Right lobe of liver (tissue), 6 donors: ENCODE measurements at regions not wholly inside any gene's neighbourhood (a gene's known extent, or its start where the extent isn't known, plus 50 kb on each side); places are given as distances from the start of the nearest gene placed in this dataset.

Source experiments
- ATAC-seq, 4 donors: fragments of 200-7000 bp; cut with Tn5 transposase; one replicate each; pipeline ENCODE4 v1.9.1; 2020; ENCODE audit warnings: mild to moderate bottlenecking in 4 of 4, moderate library complexity in 4 of 4
- DNase-seq, 3 donors: peaks; one replicate each; pipeline ENCODE4 v3.0.0-alpha.2; 2020
- H3K27ac ChIP-seq, 3 donors: fragments of 200-600 bp; one replicate each; pipeline ENCODE4 v1.8.0; 2022
- H3K27me3 ChIP-seq, 2 donors: fragments of 200-600 bp; one replicate each; pipeline ENCODE4 v1.8.0; 2022
- H3K36me3 ChIP-seq, 4 donors: fragments of 200-600 bp; sonication (generic) in 1 of 4; one replicate each; pipeline versions ENCODE4 v1.5.1 to v1.8.0; 2017 to 2022; ENCODE audit warnings: control low read depth in 1 of 4
- H3K4me1 ChIP-seq, 4 donors: fragments of 200-600 bp; sonication (generic) in 1 of 4; one replicate each; pipeline versions ENCODE4 v1.5.1 to v1.8.0; 2017 to 2022; ENCODE audit warnings: control low read depth in 1 of 4
- H3K4me3 ChIP-seq, 3 donors: fragments of 200-600 bp; one replicate each; pipeline ENCODE4 v1.8.0; 2022
- H3K9me3 ChIP-seq, 4 donors: fragments of 200-600 bp; sonication (generic) in 1 of 4; one replicate each; pipeline versions ENCODE4 v1.5.1 to v1.8.0; 2017 to 2022; ENCODE audit warnings: control low read depth in 1 of 4
- POLR2A ChIP-seq: fragments of 450-650 bp; IDR thresholded peaks from one replicate; pipeline ENCODE4 v1.6.1; 2017; ENCODE audit warnings: antibody characterized with exemption, mild to moderate bottlenecking
- WGBS: methylation state at CpG from one replicate; pipeline ENCODE4 v1.1.6; 2018; ENCODE audit warnings: low coverage, low lambda C conversion rate; ENCODE audit not compliant: insufficient coverage; ENCODE audit errors: missing lambda C conversion rate; 5-methylcytosine and 5-hydroxymethylcytosine counted together
- intact Hi-C, 2 donors: fragments of 100-400 bp; cut with DNase I; formaldehyde crosslinking; loops; one replicate each; pipeline versions ENCODE4 v1.11.2 to v1.14.1; 2022
- TF ChIP-seq, protein P1 (sequence below), 4 donors: fragments of 200-600 bp in 3 of 4; fragments of 450-650 bp in 1 of 4; IDR thresholded peaks; one replicate each; pipeline versions ENCODE4 v1.5.1 to v1.8.0; 2016 to 2022; ENCODE audit warnings: antibody characterized with exemption in 4 of 4, mild to moderate bottlenecking in 2 of 4
- donor health status: DM: no; HTN: yes; CAD: no.
- donor health status: DM: no; HTN: no; CAD: no.
- donor health status: DM: no; HTN: no; CAD: no.
- donor health status: DM: no; HTN: yes; CAD: no.
- donor health status: DM: no; HTN: yes; CAD: no.

DNA sequence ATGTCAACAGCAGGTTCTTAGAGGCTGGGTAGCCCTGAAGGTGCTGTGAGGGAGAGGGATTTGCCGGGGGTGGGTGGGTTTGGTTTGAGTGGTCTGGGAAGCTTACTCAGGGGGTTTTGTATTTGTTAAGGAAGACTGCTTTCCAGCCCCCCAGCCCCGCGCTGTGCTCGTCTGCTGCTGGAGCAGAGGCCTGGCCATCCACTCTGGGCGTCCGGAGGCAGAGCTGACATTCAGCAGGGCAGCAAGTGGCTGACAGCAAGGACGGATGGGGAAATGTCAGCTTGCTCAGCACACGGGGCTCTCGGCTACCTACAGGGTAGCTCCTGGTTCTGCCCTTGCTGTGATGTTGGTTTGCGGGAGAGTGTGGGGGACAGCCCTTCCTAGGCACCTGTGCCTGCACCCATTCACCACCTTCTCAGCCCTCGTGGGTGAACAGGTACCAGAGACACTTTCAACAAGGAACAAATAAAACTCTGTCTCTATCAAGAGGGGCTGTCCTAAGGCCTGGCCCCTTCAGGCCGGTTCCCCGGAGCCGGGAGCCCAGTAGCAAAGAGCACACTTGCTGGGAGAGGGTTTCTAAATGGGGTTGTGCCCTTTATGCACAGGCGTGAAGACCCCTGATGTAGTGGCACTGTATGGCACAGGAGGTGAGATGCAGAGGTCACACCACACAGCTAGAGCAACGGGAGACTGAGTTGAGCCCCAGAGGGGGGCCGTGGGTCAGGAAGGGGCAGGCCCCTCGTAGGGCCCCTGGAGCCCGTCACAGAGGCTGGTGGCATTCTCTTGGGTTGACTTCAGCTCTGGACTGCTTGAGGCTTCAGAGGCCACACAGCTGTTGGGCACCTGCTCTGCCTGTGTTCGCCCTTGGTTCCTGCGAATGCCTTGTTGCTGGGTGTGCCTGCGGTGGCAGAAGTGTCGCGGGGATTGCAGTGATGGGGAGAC lies 72.2 kb upstream of the SHH start:
- 100% methylated on average over 1 of the region's 24 CpGs for WGBS
- intact Hi-C loops, result no loop called here
- peak in 1 of 3 donors; percentile 13 for DNase-seq

DNA sequence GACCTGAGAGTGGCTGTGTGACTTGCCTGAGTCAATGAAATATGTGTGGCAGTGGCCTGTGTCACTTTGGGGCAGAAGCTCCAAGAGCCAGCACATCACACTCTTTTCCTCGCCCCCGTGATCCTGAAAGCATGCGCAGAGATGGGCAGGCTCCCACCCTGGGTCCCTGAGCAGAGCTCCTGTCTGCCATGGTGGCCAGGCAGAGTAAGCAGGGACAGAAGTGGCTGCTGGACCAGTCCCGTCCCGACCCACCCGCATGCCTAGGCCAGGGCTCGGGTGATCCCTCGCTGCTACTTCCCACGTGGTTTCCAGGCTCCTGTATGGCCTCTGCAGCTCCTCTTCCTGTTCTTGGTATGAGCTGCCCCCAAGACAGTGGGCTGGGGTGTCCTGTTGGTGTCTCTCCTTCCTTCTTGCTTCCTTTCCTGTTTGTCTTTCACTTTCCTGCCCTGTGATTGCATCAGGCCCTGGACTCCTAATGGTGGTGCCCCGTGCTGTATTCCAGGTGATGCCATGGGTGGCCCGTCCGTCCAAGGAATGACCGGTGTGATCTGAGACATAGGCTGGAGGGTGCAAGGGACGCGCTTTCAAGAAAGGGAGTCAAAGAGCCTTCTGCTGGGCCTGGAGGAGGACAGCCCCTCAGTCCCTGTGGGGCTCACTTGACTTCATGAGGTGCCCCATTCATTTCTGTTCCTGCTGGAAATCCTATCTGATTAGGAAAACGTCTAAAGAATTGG lies 71.4 kb upstream of the SHH start:
- H3K27ac ChIP-seq, result no peak overlapping the region
- no peaks in the 10 kb centered on the region for H3K9me3 ChIP-seq
- intact Hi-C loops, result no loop called here
- no peaks in the 10 kb centered on the region for H3K4me1 ChIP-seq
- H3K4me3 ChIP-seq, result no peak overlapping the region
- no peaks in the 10 kb centered on the region for H3K27me3 ChIP-seq
- no peak for TF ChIP-seq POLR2A
- TF ChIP-seq, protein P1, sequence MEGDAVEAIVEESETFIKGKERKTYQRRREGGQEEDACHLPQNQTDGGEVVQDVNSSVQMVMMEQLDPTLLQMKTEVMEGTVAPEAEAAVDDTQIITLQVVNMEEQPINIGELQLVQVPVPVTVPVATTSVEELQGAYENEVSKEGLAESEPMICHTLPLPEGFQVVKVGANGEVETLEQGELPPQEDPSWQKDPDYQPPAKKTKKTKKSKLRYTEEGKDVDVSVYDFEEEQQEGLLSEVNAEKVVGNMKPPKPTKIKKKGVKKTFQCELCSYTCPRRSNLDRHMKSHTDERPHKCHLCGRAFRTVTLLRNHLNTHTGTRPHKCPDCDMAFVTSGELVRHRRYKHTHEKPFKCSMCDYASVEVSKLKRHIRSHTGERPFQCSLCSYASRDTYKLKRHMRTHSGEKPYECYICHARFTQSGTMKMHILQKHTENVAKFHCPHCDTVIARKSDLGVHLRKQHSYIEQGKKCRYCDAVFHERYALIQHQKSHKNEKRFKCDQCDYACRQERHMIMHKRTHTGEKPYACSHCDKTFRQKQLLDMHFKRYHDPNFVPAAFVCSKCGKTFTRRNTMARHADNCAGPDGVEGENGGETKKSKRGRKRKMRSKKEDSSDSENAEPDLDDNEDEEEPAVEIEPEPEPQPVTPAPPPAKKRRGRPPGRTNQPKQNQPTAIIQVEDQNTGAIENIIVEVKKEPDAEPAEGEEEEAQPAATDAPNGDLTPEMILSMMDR (IDR thresholded peaks at IDR 0.05), result no peak
- H3K36me3 ChIP-seq, result no peaks in the 10 kb centered on the region
- ATAC-seq (no peak), DNase-seq (peak in 1 of 3 donors; percentile 19)
- WGBS, result 89% methylated on average over 11 of the region's 16 CpGs

More for the DNA sequence above, 72.2 kb upstream of the SHH start:
- Histone ChIP-seq H3K4me3 (no peak overlapping the region), H3K36me3 (no peaks in the 10 kb centered on the region), H3K27me3 (no peaks in the 10 kb centered on the region), H3K4me1 (no peaks in the 10 kb centered on the region), H3K27ac (no peak overlapping the region), H3K9me3 (no peaks in the 10 kb centered on the region)
- ATAC-seq, result no peak
- TF ChIP-seq POLR2A, result no peak

DNA sequence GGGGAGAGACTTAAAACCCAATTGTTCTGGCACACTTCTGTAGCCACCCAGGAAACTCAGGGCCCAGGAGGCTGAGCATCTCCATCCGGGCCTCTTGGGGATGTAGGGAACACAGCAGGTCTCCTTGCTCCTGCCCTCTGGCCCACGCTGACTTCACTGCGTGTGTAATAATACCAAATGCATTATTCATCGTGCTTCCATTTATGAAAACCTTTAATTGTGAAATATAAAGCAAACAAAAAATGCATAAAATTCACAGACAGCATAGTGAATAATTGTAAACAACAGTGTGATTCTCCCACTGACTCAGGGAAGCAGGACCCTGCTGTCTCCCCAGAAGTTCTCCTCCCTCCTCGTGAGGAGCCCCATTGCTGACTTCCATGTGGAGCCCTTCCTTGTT lies 70.3 kb upstream of the SHH start:
- Histone ChIP-seq H3K27me3 (no peaks in the 10 kb centered on the region), H3K4me3 (no peak overlapping the region), H3K9me3 (no peaks in the 10 kb centered on the region), H3K4me1 (no peaks in the 10 kb centered on the region), H3K27ac (no peak overlapping the region), H3K36me3 (no peaks in the 10 kb centered on the region)
- ATAC-seq (no peak), DNase-seq (peak in 1 of 3 donors; percentile 17)
- intact Hi-C loops, result no loop called here
- WGBS, result 75% methylated on average over 5 of the region's 5 CpGs
- TF ChIP-seq, protein P1 (IDR thresholded peaks at IDR 0.05), result no peak
- no peak for TF ChIP-seq POLR2A

DNA sequence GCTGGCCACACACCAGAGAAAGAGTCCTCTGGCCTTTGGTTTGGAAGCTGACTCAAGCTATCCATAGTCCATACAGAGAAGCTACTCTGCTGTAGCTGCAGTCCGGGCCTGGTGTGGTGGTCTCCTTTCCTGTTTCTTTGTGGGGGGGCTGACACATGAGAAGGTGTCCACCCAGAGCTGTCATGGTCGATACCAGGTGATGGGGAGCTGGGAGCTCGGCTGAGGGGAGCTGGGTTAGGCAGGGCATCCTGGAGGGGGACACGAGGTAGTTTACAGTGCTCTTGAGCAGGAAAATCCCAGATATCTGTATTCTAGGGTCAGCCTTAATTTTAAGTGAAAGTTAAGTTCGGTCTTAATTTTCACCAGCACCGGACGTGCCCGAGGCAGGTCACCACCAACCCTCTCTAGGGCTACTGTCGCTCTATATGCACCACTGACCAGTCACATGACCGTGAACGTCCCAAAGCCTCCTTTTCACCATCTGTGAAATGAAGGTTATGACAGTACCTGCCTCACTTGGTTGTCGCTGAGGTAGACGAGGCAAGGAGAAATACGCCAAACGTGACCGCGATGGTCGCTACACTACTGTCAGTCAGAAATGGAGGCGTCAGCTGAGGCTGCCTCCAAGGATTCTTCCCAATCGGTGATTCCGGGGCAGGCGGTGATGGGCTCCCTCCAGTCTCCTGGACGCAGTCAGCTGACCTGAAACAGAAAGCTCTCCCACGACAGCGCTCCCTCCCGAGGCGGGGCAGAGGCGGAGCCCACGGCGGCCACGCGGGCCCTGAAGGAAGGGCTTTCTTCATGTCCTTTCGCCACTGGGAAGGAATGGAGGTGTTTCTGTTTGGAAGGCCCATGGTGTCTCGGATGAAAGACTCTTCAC lies 69.4 kb upstream of the SHH start:
- no peak for ATAC-seq
- Histone ChIP-seq H3K4me3 (no peak overlapping the region), H3K27ac (no peak overlapping the region), H3K27me3 (no peaks in the 10 kb centered on the region), H3K4me1 (no peaks in the 10 kb centered on the region), H3K9me3 (no peaks in the 10 kb centered on the region), H3K36me3 (no peaks in the 10 kb centered on the region)
- intact Hi-C loops, result no loop called here
- TF ChIP-seq, protein P1 (IDR thresholded peaks at IDR 0.05), result no peak
- no peak for TF ChIP-seq POLR2A
- DNase-seq, result peak in 1 of 3 donors; percentile 28
- WGBS, result 93% methylated on average over 25 of the region's 34 CpGs
